Stomach (tissue), 4 donors: ENCODE measurements at regions not wholly inside any gene's neighbourhood (a gene's known extent, or its start where the extent isn't known, plus 50 kb on each side); places are given as distances from the start of the nearest gene placed in this dataset.

Experiments
- CTCF ChIP-seq, 7 experiments: fragments of 450-650 bp in 4 of 7; fragments of 200-600 bp in 3 of 7; sonication (generic) in 3 of 7; IDR thresholded peaks; one replicate each; pipeline ENCODE4 v1.5.1; 2016 to 2019; ENCODE audit warnings: antibody characterized with exemption in 7 of 7, control low read depth in 2 of 7, mild to moderate bottlenecking in 1 of 7
- POLR2AphosphoS5 ChIP-seq, 3 donors: sonication (generic); formaldehyde crosslinking; IDR thresholded peaks; one replicate each; pipeline ENCODE4 v1.6.1; 2016; ENCODE audit warnings: antibody characterized with exemption in 3 of 3

DNA sequence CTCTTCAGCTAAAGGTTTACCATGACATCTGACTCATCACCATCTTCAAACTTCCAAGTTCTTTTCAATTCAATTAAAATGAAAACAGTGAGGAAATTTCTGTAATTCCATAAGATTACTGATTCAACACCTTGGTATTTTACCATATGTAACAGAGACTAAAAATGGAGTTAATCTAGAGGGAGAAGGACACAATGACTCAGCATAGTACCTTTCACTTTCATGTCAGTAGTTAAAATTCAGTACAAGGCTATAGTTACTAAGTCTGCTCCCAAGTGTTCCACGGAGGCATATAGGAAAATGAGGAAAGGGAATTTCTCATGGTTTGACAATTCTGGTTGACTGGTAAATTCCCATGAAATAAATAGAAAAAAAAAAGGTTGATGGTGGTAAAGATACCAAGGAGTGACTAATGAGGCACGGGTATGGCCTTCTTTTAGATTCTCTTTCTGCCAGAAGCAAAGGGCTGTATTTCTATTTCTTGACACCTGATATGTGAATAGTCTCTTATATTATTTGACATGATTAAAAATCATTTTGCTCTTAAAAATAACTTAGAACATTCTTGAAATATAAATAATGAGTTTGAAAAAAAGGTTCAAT, 526.7 kb upstream of the ADGRB3 start:
- TF ChIP-seq POLR2AphosphoS5 (IDR thresholded peaks at IDR 0.05) (no peak), CTCF (IDR thresholded peaks at IDR 0.05) (no peak)
